HG03442 (cell line): ENCODE measurements at regions not wholly inside any gene's neighbourhood (a gene's known extent, or its start where the extent isn't known, plus 50 kb on each side); places are given as distances from the start of the nearest gene placed in this dataset.
"Not testable (repeated sequence)": the region's sequence is repeated elsewhere in the genome, so short reads cannot be mapped to it uniquely, and the experiment has no call there.

Experiments
- ATAC-seq: cut with Tn5 transposase; IDR thresholded peaks from one replicate; pipeline ENCODE4 v1.9.1; 2021; ENCODE audit warnings: mild to moderate bottlenecking, moderate library complexity; ENCODE audit not compliant: unreplicated experiment

GRCh38 chr7:124177891-124178290 lies 145.0 kb upstream of the TMEM229A start:
- no peak for ATAC-seq

GRCh38 chr7:124171812-124172211 lies 138.9 kb upstream of the TMEM229A start:
- ATAC-seq: not testable (repeated sequence)

- no peak for ATAC-seq
Observed at GRCh38 chr7:124171068-124171467, 138.2 kb upstream of the TMEM229A start.

- no peak for ATAC-seq
Observed at GRCh38 chr7:124168616-124169015, 135.7 kb upstream of the TMEM229A start.

GRCh38 chr7:124162667-124163066 lies 129.8 kb upstream of the TMEM229A start:
- ATAC-seq: no peak

GRCh38 chr7:124155432-124156022 lies 122.7 kb upstream of the TMEM229A start:
- ATAC-seq: peak; percentile 71

- peak; percentile 85 for ATAC-seq
Observed at GRCh38 chr7:124152859-124153692, 120.2 kb upstream of the TMEM229A start.

- ATAC-seq: no peak
Observed at GRCh38 chr7:124137664-124138063, 104.8 kb upstream of the TMEM229A start.

GRCh38 chr7:124124201-124124600 lies 91.3 kb upstream of the TMEM229A start:
- ATAC-seq: no peak

GRCh38 chr7:124120911-124121310 lies 88.0 kb upstream of the TMEM229A start:
- ATAC-seq: no peak

GRCh38 chr7:124113045-124113444 lies 80.2 kb upstream of the TMEM229A start:
- ATAC-seq: no peak

- no peak for ATAC-seq
Observed at GRCh38 chr7:124106575-124106974, 73.7 kb upstream of the TMEM229A start.

GRCh38 chr7:124101173-124101768 lies 68.4 kb upstream of the TMEM229A start:
- ATAC-seq: no peak

- no peak for ATAC-seq
Observed at GRCh38 chr7:124100190-124100589, 67.3 kb upstream of the TMEM229A start.

GRCh38 chr7:124099585-124099984 lies 66.7 kb upstream of the TMEM229A start:
- not testable (repeated sequence) for ATAC-seq

GRCh38 chr7:124089621-124090020 lies 56.8 kb upstream of the TMEM229A start:
- ATAC-seq: no peak

- ATAC-seq: no peak
Observed at GRCh38 chr7:124088590-124088989, 55.7 kb upstream of the TMEM229A start.

- no peak for ATAC-seq
Observed at GRCh38 chr7:124086843-124087242, 54.0 kb upstream of the TMEM229A start.

- no peak for ATAC-seq
Observed at GRCh38 chr7:124085179-124085578, 52.3 kb upstream of the TMEM229A start.

- ATAC-seq: no peak
Observed at GRCh38 chr7:124084024-124084423, 51.2 kb upstream of the TMEM229A start.
